HCT116 (cell line): ENCODE measurements at regions not wholly inside any gene's neighbourhood (a gene's known extent, or its start where the extent isn't known, plus 50 kb on each side); places are given as distances from the start of the nearest gene placed in this dataset.

Source experiments
- ATAC-seq: fragments of 200-7000 bp; cut with Tn5 transposase; 2 replicates; pipeline ENCODE4 v1.9.1; 2020; ENCODE audit warnings: mild to moderate bottlenecking, moderate library complexity
- BruUV-seq: library from RNA; stranded (reverse); fragments of 400-500 nt; replicated peaks from 2 replicates; lab custom pipeline; 2021; lab: Mats Ljungman, UMichigan
- CTCF ChIA-PET: fragments of 300-600 bp; sonication (Branson Sonifier 250); formaldehyde crosslinking; loops from one replicate; lab custom pipeline; 2021; ENCODE audit warnings: antibody characterized with exemption; lab: Charles Lee
- POLR2A ChIA-PET: fragments of 300-600, 350-600 bp; sonication (Branson Sonifier 250); formaldehyde crosslinking; loops from one replicate; lab custom pipeline; 2021; ENCODE audit warnings: antibody characterized with exemption; lab: Charles Lee
- RAD21 ChIA-PET, 2 experiments: fragments of 300-600 bp; sonication (Branson Sonifier 250); formaldehyde crosslinking; loops; one replicate each; lab custom pipeline; 2023; ENCODE audit warnings: low total read pairs in 2 of 2; ENCODE audit not compliant: uncharacterized antibody in 2 of 2, unreplicated experiment in 2 of 2, low non-redundant PET in 1 of 2; lab: Charles Lee
- DNase-seq: peaks from one replicate; pipeline ENCODE4 v3.0.0-alpha.2; 2010; ENCODE audit warnings: low read depth, low spot score
- H2AFZ ChIP-seq: fragments of 200-600 bp; shearing (Covaris generic), sonication (generic); 2 replicates; pipeline ENCODE4 v1.6.1; 2017; ENCODE audit warnings: low read depth, mixed run types, mixed read lengths, antibody characterized with exemption, low read length; ENCODE audit not compliant: poor library complexity, severe bottlenecking
- H3K27ac ChIP-seq: 2 replicates; pipeline ENCODE4 v1.5.1; 2012; ENCODE audit warnings: low read depth, low read length
- H3K27me3 ChIP-seq: fragments of 200-600 bp; sonication (generic); 2 replicates; pipeline ENCODE4 v1.6.1; 2016; ENCODE audit warnings: mixed run types, low read length, mixed read lengths; ENCODE audit not compliant: insufficient read depth
- H3K36me3 ChIP-seq, 2 experiments: fragments of 200-500 bp in 1 of 2; fragments of 200-600 bp in 1 of 2; sonication (Bioruptor generic) in 1 of 2; sonication (generic) in 1 of 2; 2 replicates each; pipeline versions ENCODE4 v1.5.1 to v1.6.1; 2014 to 2016; ENCODE audit warnings: low read length in 2 of 2, inconsistent platforms in 1 of 2, mixed read lengths in 1 of 2, mixed run types in 1 of 2; ENCODE audit not compliant: insufficient read depth in 2 of 2, control insufficient read depth in 1 of 2
- H3K4me1 ChIP-seq, 2 experiments: fragments of 200-600 bp in 1 of 2; sonication (generic) in 1 of 2; 2 replicates each; pipeline versions ENCODE4 v1.5.1 to v1.6.1; 2012 to 2017; ENCODE audit warnings: low read length in 2 of 2, inconsistent platforms in 1 of 2, mild to moderate bottlenecking in 1 of 2, mixed read lengths in 1 of 2, mixed run types in 1 of 2, moderate library complexity in 1 of 2; ENCODE audit not compliant: insufficient read depth in 2 of 2, control insufficient read depth in 1 of 2
- H3K4me2 ChIP-seq: fragments of 200-600 bp; sonication (generic); 2 replicates; pipeline ENCODE4 v1.6.1; 2017; ENCODE audit warnings: mixed run types, low read length, mixed read lengths
- H3K4me3 ChIP-seq, 2 experiments: fragments of 200-600 bp in 1 of 2; sonication (generic) in 1 of 2; replicated peaks in 1 of 2; 2 replicates each; pipeline ENCODE4 v1.5.1; 2011 to 2016; ENCODE audit warnings: low read length in 2 of 2, control low read depth in 1 of 2, low read depth in 1 of 2, mild to moderate bottlenecking in 1 of 2, mixed read lengths in 1 of 2, mixed run types in 1 of 2
- H3K79me2 ChIP-seq: fragments of 200-600 bp; sonication (generic); 2 replicates; pipeline ENCODE4 v1.6.1; 2017; ENCODE audit warnings: mild to moderate bottlenecking, mixed run types, low read length, moderate library complexity, mixed read lengths; ENCODE audit not compliant: insufficient read depth
- H3K9ac ChIP-seq: fragments of 200-600 bp; sonication (generic); 2 replicates; pipeline ENCODE4 v1.6.1; 2016; ENCODE audit warnings: low read length, mixed read lengths
- H3K9me2 ChIP-seq: fragments of 200-600 bp; sonication (generic), shearing (Covaris generic); 2 replicates; pipeline ENCODE4 v1.6.1; 2017; ENCODE audit warnings: mixed run types, mild to moderate bottlenecking, moderate library complexity; ENCODE audit not compliant: insufficient read depth
- H3K9me3 ChIP-seq, 2 experiments: fragments of 200-500 bp in 1 of 2; fragments of 200-600 bp in 1 of 2; sonication (Bioruptor generic) in 1 of 2; sonication (generic) in 1 of 2; 2 replicates each; pipeline ENCODE4 v1.6.1; 2014 to 2017; ENCODE audit warnings: low read length in 2 of 2, mixed read lengths in 2 of 2, inconsistent platforms in 1 of 2, low read depth in 1 of 2, mild to moderate bottlenecking in 1 of 2, mixed run types in 1 of 2, moderate library complexity in 1 of 2; ENCODE audit not compliant: control insufficient read depth in 1 of 2, insufficient read depth in 1 of 2
- H4K20me1 ChIP-seq: fragments of 200-600 bp; sonication (generic), shearing (Covaris generic); 2 replicates; pipeline ENCODE4 v1.6.1; 2017; ENCODE audit warnings: mixed run types, mild to moderate bottlenecking, moderate library complexity; ENCODE audit not compliant: insufficient read depth
- ELF1 ChIP-seq: IDR thresholded peaks from 2 replicates; pipeline ENCODE4 v1.6.1; 2012; ENCODE audit warnings: low read depth, borderline replicate concordance
- EZH2phosphoT487 ChIP-seq: fragments of 200-600 bp; IDR thresholded peaks from 2 replicates; pipeline ENCODE4 v1.6.1; 2018; ENCODE audit warnings: antibody characterized with exemption, borderline replicate concordance
- JUND ChIP-seq: IDR thresholded peaks from 2 replicates; pipeline ENCODE4 v1.6.1; 2012
- POLR2A ChIP-seq: IDR thresholded peaks from 2 replicates; pipeline ENCODE4 v1.7.0; 2011; ENCODE audit warnings: borderline replicate concordance; ENCODE audit not compliant: insufficient read depth, insufficient read length; ENCODE audit errors: extremely low read depth
- POLR2AphosphoS5 ChIP-seq: IDR thresholded peaks from 2 replicates; pipeline ENCODE4 v1.6.1; 2011; ENCODE audit warnings: mild to moderate bottlenecking, low read depth, low read length, moderate library complexity
- SP1 ChIP-seq: IDR thresholded peaks from 2 replicates; pipeline ENCODE4 v1.6.1; 2012; ENCODE audit warnings: low read depth
- TCF7L2 ChIP-seq: IDR thresholded peaks from 2 replicates; pipeline ENCODE4 v1.7.0; 2011; ENCODE audit warnings: borderline replicate concordance, inconsistent platforms; ENCODE audit not compliant: insufficient read depth, insufficient read length; ENCODE audit errors: extremely low read depth
- YY1 ChIP-seq: IDR thresholded peaks from 2 replicates; pipeline ENCODE4 v1.6.1; 2011; ENCODE audit warnings: low read length, low read depth, moderate library complexity, mild to moderate bottlenecking; ENCODE audit not compliant: insufficient replicate concordance; ENCODE audit errors: extremely low read depth
- ZFX ChIP-seq: fragments of 450-650 bp; IDR thresholded peaks from 2 replicates; pipeline ENCODE4 v1.6.1; 2017
- intact Hi-C: fragments of 100-400 bp; cut with micrococcal nuclease; formaldehyde crosslinking; loops from 2 replicates; pipeline ENCODE4 v1.10.0; 2022
- TF ChIP-seq, protein P1 (sequence below), 3 experiments: fragments of 200-600 bp in 1 of 3; sonication (generic) in 1 of 3; IDR thresholded peaks in 2 of 3; conservative IDR thresholded peaks in 1 of 3; 2 replicates each; pipeline ENCODE4 v1.5.1; 2012 to 2017; ENCODE audit warnings: low read depth in 2 of 3, low read length in 2 of 3, antibody characterized with exemption in 1 of 3, borderline replicate concordance in 1 of 3, control low read depth in 1 of 3, mild to moderate bottlenecking in 1 of 3, mixed read lengths in 1 of 3, mixed run types in 1 of 3, moderate library complexity in 1 of 3; ENCODE audit not compliant: insufficient read depth in 1 of 3
- TF ChIP-seq, protein P2 (sequence below): IDR thresholded peaks from 2 replicates; pipeline ENCODE4 v1.6.1; 2012

DNA sequence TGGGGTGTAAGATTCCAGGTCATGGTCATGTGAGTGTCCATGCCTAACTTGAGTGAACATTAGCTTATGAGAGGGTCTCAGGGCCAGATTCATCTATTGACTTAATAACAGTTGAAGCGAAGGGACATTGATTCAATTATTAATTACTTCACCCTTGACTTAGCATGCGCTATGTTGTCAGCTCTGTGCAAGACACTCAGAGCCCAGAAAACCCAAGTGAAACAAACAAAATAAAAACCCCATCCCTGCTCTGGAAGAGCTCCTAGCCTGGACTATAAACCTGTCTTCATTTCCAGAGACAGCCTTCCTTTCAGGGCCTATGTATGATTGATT lies 66.0 kb upstream of the TNS3 start (continued):
- TF ChIP-seq, protein P1, sequence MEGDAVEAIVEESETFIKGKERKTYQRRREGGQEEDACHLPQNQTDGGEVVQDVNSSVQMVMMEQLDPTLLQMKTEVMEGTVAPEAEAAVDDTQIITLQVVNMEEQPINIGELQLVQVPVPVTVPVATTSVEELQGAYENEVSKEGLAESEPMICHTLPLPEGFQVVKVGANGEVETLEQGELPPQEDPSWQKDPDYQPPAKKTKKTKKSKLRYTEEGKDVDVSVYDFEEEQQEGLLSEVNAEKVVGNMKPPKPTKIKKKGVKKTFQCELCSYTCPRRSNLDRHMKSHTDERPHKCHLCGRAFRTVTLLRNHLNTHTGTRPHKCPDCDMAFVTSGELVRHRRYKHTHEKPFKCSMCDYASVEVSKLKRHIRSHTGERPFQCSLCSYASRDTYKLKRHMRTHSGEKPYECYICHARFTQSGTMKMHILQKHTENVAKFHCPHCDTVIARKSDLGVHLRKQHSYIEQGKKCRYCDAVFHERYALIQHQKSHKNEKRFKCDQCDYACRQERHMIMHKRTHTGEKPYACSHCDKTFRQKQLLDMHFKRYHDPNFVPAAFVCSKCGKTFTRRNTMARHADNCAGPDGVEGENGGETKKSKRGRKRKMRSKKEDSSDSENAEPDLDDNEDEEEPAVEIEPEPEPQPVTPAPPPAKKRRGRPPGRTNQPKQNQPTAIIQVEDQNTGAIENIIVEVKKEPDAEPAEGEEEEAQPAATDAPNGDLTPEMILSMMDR (IDR thresholded peaks at IDR 0.05 in 2 of 3, conservative IDR thresholded peaks at IDR 0.05 in 1 of 3; ENCODE audit: borderline replicate concordance in 1 of 3, insufficient read depth in 1 of 3, low read depth in 2 of 3, low read length in 2 of 3): no peak
- TF ChIP-seq YY1: no peak
- no peak for TF ChIP-seq ZFX
- TF ChIP-seq, protein P2, sequence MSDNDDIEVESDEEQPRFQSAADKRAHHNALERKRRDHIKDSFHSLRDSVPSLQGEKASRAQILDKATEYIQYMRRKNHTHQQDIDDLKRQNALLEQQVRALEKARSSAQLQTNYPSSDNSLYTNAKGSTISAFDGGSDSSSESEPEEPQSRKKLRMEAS: no peak
- no peak for TF ChIP-seq ELF1
- TF ChIP-seq EZH2phosphoT487: no peak
- TF ChIP-seq JUND: no peak

DNA sequence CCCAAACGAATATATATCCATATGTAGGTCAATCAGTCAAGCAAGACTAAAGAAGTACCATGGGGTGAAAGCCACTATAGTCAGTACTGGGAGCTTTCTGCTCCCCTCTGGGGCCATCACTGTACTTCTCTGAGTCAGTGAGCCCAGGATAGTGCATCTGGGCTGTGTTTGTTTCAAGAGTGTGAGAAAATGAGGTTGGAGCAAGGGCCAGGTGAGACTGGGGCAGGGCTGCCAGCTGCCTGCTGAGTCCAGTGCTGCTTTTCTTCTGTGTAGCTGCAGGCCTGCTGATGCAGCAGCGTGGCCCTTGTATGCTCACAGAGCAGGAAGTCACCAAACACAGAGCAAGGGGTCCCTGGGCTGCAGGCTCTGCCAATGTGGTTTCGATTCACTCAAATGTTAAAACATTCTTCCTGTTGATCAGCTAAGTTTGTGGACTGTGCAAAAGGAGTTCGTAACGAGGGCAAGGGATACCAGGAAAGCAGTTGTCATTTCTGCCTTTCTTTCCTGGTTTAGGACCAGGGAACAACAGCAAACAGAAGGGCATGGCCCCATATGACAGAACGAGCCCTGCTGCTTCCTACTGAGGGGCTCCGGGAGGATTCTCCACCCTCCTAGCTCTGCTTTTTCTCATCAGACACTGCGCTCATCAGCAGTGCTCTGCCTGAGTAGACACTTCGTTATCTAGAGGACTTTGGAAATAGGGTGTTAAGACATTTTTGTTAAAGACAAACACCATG lies 65.4 kb upstream of the TNS3 start:
- Histone ChIP-seq H2AFZ (no peak overlapping the region), H3K36me3 (no peaks in the 10 kb centered on the region), H3K9ac (no peak overlapping the region), H3K4me2 (no peak overlapping the region), H4K20me1 (no peaks in the 10 kb centered on the region), H3K4me1 (no peaks in the 10 kb centered on the region; a peak in 1 of 4 replicates), H3K9me3 (no peaks in the 10 kb centered on the region), H3K27ac (no peak overlapping the region), H3K9me2 (no peaks in the 10 kb centered on the region), H3K27me3 (no peaks in the 10 kb centered on the region), H3K4me3 (no peak overlapping the region), H3K79me2 (no peaks in the 10 kb centered on the region)
- DNase-seq (no peak), ATAC-seq (no peak)
- POLR2A ChIA-PET: no interaction called here
- intact Hi-C loops: no loop called here
- TF ChIP-seq POLR2AphosphoS5 (no peak), SP1 (no peak), TCF7L2 (no peak), POLR2A (no peak)
- no TSS peak for BruUV-seq
- RAD21 ChIA-PET: no interaction called here
- CTCF ChIA-PET: no interaction called here
